Peyer's patch (tissue), 4 donors: ENCODE measurements at regions not wholly inside any gene's neighbourhood (a gene's known extent, or its start where the extent isn't known, plus 50 kb on each side); places are given as distances from the start of the nearest gene placed in this dataset.

ENCODE experiments used
- DNase-seq, 3 donors: peaks; one replicate each; pipeline ENCODE4 v3.0.0-alpha.2; 2017 to 2019
- H3K27ac ChIP-seq, 4 donors: fragments of 200-600 bp; sonication (generic); one replicate each; pipeline ENCODE4 v1.5.1; 2016 to 2019
- H3K27me3 ChIP-seq, 2 donors: fragments of 200-600 bp; sonication (generic); one replicate each; pipeline ENCODE4 v1.5.1; 2019
- H3K36me3 ChIP-seq, 3 donors: fragments of 200-600 bp; sonication (generic); one replicate each; pipeline ENCODE4 v1.5.1; 2016 to 2019
- H3K4me1 ChIP-seq, 4 donors: fragments of 200-600 bp; sonication (generic); one replicate each; pipeline ENCODE4 v1.5.1; 2016 to 2019
- H3K4me3 ChIP-seq, 4 donors: fragments of 200-600 bp; sonication (generic); 1 replicate in 3 of 4; 2 replicates in 1 of 4; pipeline ENCODE4 v1.5.1; 2016 to 2019; ENCODE audit warnings: mild to moderate bottlenecking in 1 of 4
- H3K9me3 ChIP-seq, 4 donors: fragments of 200-600 bp; sonication (generic); one replicate each; pipeline ENCODE4 v1.5.1; 2016 to 2019; ENCODE audit warnings: mild to moderate bottlenecking in 1 of 4
- POLR2A ChIP-seq, 2 donors: fragments of 450-650 bp; IDR thresholded peaks; one replicate each; pipeline ENCODE4 v1.5.1; 2017; ENCODE audit warnings: antibody characterized with exemption in 2 of 2, mild to moderate bottlenecking in 2 of 2, moderate library complexity in 2 of 2
- TF ChIP-seq, protein P1 (sequence below), 6 experiments: fragments of 450-650 bp in 4 of 6; fragments of 200-600 bp in 2 of 6; sonication (generic) in 1 of 6; IDR thresholded peaks; one replicate each; pipeline ENCODE4 v1.5.1; 2017 to 2019; ENCODE audit warnings: antibody characterized with exemption in 6 of 6, mild to moderate bottlenecking in 3 of 6, moderate library complexity in 1 of 6

- Histone ChIP-seq H3K27me3 (no peaks in the 10 kb centered on the region), H3K36me3 (no peaks in the 10 kb centered on the region), H3K4me1 (no peaks in the 10 kb centered on the region), H3K4me3 (no peak overlapping the region), H3K27ac (no peak overlapping the region), H3K9me3 (no peaks in the 10 kb centered on the region)
- TF ChIP-seq, protein P1, sequence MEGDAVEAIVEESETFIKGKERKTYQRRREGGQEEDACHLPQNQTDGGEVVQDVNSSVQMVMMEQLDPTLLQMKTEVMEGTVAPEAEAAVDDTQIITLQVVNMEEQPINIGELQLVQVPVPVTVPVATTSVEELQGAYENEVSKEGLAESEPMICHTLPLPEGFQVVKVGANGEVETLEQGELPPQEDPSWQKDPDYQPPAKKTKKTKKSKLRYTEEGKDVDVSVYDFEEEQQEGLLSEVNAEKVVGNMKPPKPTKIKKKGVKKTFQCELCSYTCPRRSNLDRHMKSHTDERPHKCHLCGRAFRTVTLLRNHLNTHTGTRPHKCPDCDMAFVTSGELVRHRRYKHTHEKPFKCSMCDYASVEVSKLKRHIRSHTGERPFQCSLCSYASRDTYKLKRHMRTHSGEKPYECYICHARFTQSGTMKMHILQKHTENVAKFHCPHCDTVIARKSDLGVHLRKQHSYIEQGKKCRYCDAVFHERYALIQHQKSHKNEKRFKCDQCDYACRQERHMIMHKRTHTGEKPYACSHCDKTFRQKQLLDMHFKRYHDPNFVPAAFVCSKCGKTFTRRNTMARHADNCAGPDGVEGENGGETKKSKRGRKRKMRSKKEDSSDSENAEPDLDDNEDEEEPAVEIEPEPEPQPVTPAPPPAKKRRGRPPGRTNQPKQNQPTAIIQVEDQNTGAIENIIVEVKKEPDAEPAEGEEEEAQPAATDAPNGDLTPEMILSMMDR (IDR thresholded peaks at IDR 0.05), result no peak
- TF ChIP-seq POLR2A (IDR thresholded peaks at IDR 0.05), result no peak
- no peak for DNase-seq
Observed at GRCh38 chr2:76437564-76437963, 726.8 kb upstream of the GCFC2 start.

GRCh38 chr2:76429374-76429773 lies 718.7 kb upstream of the GCFC2 start:
- TF ChIP-seq, protein P1 (IDR thresholded peaks at IDR 0.05), result no peak
- no peak for TF ChIP-seq POLR2A (IDR thresholded peaks at IDR 0.05)
- no peaks in the 10 kb centered on the region for H3K4me1 ChIP-seq

DNA sequence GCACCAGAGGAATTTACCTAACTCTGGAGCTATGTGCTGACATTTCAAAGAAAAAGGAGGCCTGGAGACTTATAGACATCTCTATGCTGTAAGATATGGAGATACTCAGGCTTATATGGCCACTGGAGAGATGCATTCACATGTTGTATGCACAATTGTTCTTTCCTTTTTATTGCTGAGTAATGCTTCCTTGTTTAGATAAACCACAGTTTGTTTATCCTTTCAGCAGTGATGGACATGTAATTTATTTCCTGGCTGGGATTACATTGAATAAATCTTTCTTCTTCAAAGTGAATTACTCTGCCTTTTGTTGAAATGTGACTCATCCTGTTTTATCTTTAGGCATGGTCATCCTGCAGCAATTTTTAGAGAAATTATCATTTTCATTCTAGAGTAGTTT lies 716.7 kb upstream of the GCFC2 start:
- no peaks in the 10 kb centered on the region for H3K27me3 ChIP-seq
- H3K9me3 ChIP-seq, result no peaks in the 10 kb centered on the region
- no peak overlapping the region for H3K27ac ChIP-seq
- H3K4me3 ChIP-seq, result no peak overlapping the region
- TF ChIP-seq, protein P1 (IDR thresholded peaks at IDR 0.05), result no peak
- TF ChIP-seq POLR2A (IDR thresholded peaks at IDR 0.05), result no peak
- DNase-seq, result no peak
- H3K36me3 ChIP-seq, result no peaks in the 10 kb centered on the region
- no peaks in the 10 kb centered on the region for H3K4me1 ChIP-seq

More at GRCh38 chr2:76429374-76429773, 718.7 kb upstream of the GCFC2 start:
- Histone ChIP-seq H3K36me3 (no peaks in the 10 kb centered on the region), H3K27ac (no peak overlapping the region), H3K4me3 (no peak overlapping the region), H3K9me3 (no peaks in the 10 kb centered on the region), H3K27me3 (no peaks in the 10 kb centered on the region)
- DNase-seq, result no peak

- Histone ChIP-seq H3K27me3 (no peaks in the 10 kb centered on the region), H3K27ac (no peak overlapping the region), H3K9me3 (no peaks in the 10 kb centered on the region), H3K36me3 (no peaks in the 10 kb centered on the region), H3K4me1 (no peaks in the 10 kb centered on the region), H3K4me3 (no peak overlapping the region)
- no peak for TF ChIP-seq POLR2A (IDR thresholded peaks at IDR 0.05)
- TF ChIP-seq, protein P1 (IDR thresholded peaks at IDR 0.05), result no peak
- no peak for DNase-seq
Observed at GRCh38 chr2:76415821-76416220, 705.1 kb upstream of the GCFC2 start.

- Histone ChIP-seq H3K36me3 (no peaks in the 10 kb centered on the region), H3K4me3 (no peak overlapping the region), H3K4me1 (no peaks in the 10 kb centered on the region), H3K27me3 (no peaks in the 10 kb centered on the region), H3K9me3 (no peaks in the 10 kb centered on the region), H3K27ac (no peak overlapping the region)
- TF ChIP-seq, protein P1 (IDR thresholded peaks at IDR 0.05), result no peak
- DNase-seq, result no peak
Observed at GRCh38 chr2:76413436-76413835, 702.7 kb upstream of the GCFC2 start.
